DMS153 (cell line): ENCODE measurements at regions not wholly inside any gene's neighbourhood (a gene's known extent, or its start where the extent isn't known, plus 50 kb on each side); places are given as distances from the start of the nearest gene placed in this dataset.
A peak's percentile ranks its signal among the peaks of the same experiment; 100 is the strongest.

Experiments
- DNase-seq: peaks from one replicate; lab custom pipeline; 2025; lab: John Stamatoyannopoulos, UW

DNA sequence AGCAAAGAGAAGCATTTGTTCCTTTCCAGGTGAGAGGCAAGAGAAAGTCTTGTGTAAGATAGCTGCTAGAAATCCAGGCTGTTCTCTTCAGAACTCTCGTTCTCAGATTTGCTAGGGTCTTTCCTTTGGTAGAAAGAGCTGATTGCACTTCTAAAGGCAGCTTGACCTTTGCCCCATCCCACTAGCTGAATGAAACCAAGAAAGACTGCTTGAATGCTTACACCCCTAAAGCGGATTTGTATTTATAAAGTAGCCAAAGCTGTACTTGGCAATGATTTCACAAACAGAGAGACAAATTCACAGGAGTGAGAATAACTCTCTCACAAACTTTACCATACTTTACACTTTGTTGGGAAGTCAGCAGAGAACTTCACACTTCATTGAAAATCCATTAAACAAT lies 424.1 kb downstream of the TTLL7 start:
- no peak for DNase-seq

DNA sequence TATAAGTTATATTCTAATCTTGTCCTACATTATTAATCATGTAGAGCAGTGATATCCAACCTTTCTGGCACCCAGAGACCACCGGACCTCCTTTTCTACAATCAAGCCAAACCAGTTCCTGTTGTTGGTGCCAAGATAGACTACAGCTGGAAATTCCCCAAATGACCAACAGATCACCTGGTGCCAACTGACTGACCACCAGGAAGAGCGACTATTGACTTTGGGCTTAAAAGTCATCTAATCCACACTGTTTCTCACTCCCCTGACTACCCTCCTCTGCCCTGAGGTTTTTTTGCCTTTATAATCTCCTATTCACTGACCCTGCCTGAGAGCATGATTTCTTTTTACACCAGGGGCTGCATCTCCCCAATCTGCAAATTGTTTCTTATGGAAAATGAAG lies 425.2 kb downstream of the TTLL7 start:
- DNase-seq = no peak

DNA sequence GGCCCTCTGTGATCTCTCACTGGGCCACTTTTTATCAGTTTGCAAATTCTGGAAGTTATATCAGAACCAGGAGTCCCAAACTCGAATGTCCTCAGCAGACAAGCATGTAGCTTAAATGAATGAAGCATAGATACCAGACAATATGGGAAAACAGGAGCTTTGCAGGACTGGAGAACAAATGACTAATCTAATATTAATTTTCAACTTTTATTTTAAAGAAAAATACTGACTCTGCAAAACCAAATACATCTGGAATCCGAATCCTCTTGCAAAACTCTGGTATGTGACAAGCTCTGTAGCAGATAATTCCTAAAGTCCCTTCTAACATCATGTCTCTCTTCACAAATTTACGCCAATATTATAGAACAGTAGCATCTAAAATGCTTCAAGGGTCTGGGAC lies 427.4 kb downstream of the TTLL7 start:
- DNase-seq = no peak

DNA sequence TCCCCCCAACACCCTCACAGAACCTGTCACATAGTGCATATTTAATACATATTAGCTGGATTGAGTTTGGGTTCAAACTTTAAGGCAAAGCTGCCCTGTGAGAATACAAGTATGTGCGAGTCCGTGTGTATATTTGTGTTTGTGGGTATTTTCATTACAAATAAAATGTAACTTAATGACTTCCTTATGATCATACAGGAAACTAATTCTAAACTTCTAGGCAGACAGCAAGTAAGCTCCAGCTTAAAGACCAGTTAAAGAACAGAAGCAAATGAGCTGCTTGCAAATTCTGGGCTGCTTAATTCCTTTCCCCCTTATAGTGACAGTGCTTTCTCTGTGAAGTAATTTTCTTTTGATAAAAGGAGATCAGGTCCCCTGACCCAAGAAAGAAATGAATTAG lies 437.6 kb downstream of the TTLL7 start:
- DNase-seq = no peak

DNA sequence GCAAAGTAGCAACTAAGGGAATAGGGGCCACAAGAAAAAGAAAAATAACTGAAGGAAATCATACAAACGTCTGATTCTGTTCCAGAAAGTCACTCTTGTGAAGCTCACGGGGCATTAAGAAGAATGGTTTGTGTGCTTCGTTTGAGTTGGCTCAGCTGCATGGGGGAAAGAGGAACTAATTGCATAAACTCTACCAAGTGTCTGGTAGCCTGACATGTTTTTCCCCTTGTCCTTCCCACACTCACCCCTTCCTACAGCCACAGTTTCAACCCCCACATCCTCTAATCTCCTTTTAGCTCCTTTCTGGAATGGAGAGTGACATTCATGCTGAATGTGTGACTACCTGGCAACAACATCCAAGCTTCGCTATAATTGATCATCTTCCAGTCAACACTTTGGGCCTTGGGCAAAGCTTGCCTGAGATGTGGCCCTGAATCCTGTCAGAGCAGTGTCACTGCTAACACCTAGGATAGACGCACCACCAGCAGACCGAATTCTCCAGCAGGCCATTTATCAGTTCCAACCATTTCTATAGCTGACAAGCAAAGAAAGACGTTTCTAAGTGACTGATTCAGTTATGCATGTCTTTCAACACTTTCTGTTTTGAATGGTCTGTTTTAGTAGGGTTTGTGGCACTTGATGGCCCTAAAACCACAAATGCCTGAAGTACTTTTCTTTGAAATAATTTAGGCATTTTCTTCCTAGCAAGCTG lies 439.6 kb downstream of the TTLL7 start:
- DNase-seq = no peak

DNA sequence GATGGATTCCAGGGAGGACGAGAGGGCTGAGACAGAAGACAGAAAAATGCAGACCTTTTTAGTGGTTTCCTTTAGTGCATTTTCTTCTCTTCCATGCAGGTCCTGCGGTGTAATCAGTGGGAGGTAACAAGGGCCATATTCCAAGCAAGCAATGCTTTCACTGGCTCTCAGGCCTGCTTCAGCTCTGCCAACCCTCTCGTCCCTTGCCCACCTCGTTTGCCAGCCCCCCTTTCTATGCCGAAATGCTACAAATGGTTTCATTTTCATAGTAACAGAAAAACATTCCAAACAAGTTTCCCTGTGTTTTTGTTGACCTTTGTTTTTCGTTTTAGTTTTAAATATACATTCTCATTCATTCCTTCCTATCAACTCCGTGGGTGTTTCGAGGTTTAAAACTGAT lies 443.1 kb downstream of the TTLL7 start:
- no peak for DNase-seq

DNA sequence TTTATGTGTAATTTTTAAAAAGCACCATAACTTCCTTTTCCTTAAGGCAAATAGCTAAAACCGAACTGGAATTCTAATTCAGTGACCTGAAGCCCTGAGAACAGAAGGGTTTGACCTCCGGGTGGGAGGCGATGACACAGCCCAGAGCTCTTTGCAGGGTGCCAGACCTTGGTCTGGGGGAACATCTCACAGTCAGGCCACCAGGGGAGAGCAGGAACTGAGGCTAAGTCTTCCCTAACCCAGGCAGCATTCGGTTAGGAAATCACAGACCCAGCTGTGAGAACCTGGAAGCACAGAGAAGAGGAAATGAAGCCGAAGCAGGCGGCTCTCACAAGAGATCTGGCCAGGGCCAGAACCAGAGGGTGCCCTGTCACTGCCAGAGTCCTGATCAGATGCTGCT lies 444.8 kb downstream of the TTLL7 start:
- no peak for DNase-seq

DNA sequence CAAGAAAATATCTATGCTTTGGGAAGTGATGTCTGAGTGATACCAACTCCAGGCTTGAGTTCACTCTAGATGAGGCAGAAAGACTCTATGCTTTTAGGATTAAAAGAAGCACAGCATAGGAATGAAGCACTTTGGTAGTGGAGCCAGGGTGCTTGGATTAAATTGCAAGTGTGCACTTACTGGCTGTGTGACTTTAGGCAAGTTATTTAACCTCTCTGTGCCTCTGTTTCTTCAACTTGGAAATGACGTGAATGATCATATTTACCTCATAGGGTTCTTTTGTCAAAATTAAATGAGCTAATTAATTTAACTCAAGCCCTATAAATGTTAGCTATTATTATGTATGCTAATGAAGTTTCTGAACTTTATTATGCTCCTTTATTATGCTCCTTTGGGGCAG lies 446.1 kb downstream of the TTLL7 start:
- DNase-seq = no peak

DNA sequence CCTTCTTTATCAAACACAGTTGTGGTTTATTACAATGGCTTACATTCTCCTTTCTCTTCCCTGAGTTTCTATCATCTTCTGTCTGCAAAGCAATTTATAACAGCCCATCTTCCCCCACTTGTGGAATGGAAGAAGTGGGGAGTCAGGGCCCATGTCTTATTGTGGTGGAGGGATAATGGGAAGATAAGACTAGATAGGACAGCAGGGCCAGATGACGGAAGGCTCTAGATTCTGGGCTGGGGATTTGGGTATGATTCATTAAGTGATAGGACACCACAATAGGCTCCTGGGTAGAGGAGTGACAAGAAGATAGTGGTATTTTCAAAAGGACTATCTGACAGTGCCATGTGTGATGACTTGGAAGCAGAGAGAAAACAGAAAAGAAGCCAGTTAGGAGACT lies 450.6 kb downstream of the TTLL7 start:
- DNase-seq = no peak

DNA sequence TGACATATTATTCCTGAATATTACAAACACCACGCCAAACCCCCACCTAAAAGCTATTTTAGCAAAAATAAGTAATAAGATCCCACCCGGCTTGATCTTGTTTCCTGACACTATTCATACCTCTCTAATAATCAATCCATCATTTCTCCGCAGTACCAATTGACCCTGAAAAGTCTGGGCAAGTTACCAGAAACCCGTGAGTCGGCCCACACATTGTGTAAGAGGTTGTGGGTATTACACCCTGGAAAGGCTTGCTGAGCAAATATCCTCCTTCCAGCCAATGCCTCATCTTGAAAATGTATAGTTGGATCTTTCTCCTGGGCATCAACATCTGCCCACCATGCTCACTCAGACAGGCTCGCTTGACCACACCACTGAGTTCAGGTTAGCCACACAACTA lies 451.0 kb downstream of the TTLL7 start:
- DNase-seq = no peak

DNA sequence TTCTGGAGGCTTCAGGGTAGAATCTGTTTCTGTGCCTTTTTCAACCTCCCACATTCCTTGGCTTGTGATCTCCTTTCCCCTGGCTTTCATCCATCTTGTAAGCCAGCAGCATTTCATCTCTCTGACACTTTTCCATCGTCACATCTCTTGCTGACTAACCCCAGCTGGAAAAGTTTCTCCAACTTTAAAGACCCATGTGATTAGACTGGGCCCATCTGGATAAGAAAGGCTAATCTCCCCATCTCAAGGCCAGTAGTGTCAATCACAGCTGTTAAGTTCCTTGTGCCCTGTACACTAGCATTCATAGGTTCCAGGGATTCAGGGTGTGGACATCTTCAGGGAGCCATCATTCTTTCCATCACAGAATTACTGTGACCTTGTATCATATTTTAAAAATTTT lies 452.1 kb downstream of the TTLL7 start:
- no peak for DNase-seq

DNA sequence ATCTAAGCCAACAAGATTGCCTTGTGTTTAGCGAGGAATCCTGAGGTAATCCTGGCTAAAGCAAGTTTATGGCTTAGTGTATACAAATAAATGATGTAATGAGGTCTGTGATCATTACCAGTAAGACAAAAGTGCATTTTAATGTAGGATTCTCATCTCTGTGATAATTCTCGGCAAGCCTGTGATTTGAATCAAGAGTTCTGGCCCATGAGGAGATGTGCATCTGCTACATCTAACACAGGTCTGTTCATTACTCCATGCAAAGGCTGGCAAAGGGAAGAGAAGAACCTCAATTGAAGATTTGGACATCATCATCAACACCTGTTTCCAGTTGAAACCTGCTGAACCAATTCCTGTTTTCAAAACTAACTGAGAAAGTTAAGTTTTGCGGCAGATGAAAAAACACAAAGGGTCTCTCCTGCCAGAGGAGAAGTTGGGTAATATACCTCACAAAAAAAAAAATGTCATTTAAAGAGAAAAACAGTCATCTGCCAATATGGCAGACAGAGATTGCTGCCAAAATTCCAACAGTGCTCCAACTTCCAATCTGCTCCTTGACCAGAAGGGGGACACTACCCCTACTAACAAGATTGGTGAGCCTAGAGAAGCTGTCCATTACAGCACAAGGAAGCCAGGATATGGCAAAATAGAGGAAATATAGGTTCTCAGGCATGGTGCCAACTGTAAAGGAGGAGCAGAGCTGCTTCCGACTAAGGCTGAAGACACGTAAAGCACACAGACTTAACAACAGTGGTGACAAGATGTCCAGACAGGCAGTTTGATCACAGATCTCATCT lies 453.7 kb downstream of the TTLL7 start:
- no peak for DNase-seq

DNA sequence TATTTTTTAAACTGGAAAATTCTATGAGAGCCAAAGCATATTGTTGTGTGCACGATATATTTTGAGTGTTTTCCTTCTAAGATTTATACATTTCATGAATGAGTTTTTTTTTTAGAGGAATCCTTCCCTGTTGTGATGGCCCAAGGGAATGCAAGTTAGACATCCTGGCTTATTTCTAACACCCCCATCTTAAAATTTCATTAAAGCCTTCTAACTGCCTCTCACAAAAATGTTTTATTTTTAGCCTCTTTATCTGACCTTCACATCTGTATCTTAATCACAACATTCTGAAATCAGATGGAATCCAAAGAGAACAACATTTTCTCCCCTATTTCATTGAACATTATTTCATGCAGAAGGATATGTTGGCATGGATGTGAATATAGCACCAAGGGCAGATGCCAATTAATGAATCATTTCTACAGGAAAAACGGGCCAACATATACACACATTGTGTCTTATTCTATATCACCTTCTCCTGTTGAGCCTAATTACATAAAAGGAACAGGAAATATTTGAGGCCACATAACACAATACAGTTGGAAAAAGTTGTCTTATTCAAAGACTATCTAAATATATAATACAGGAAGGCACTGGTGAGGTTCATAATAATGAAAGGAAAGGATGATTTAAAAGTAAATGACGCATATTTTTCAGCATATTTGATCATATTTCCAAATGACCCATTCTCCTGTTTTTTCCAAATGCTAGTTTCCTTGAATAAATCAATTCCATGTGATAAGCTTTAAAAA lies 455.5 kb downstream of the TTLL7 start:
- no peak for DNase-seq

DNA sequence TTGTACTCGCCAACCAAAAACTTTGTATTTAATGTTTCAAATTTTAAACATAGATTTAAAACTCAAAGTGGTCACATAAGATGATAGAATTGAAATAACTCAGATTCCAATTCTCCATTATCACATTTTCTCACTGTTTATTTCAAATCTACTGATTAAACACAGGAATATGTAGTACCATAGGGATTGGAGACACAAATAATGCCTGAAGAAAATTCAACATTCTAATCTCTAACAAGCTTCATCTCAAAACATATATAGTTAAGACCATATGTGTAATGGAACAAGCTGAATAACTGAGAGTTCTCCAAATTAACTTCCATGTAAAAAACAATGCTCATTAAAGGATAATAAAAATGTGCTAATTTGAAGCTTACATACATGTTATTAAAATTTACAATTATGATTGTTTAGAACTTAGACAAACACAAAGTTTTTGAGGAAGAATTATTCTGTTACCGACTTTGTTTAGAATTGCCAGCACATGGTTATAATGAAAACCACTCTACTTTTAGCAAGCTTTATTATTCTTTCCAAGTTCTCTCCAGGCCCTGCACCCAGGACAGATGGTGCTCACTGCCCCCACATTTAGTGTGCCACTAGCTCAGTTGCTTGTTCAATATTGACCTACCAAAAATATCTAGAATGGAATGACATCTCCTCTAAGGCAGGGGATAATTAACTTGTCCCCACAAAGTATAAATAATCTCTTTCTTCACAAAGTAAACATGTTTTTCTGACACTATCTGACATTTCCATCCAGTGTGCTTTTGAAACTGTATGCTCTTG lies 467.2 kb downstream of the TTLL7 start:
- DNase-seq = no peak

DNA sequence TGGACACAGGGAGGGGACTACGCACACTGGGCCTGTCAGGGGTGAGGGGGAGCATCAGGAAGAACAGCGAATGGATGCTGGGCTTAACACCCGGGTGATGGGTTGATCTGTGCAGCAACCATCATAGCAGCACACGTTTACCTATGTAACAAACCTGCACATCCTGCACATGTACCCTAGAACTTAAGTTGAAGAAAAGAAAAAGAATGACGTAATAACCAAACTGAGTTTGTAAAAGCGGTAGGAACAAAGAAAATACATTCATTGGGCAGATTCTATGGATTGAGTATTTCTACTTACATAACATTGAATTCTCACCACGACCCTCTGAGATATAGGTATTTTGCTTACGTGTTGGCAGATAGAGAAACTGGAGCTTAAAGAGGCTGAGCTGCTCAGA lies 468.4 kb downstream of the TTLL7 start:
- DNase-seq = no peak

DNA sequence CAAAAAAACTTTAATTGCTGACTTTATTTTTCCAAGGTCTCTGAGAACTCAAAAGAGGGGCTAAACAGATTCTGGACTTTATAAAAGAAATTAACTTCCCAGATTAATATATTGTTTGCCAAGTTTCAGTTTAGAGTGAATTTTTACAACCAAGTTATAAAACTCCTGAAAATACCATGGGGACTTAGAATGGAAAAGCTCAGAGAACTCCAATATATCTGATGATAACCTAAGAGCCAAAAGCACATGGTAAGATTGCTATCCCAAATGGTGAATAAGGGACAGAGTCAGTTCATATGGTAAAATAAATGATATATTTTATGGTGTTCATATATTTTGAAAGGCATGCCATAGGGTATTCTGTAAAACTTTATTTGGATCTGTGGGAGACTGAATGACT lies 470.9 kb downstream of the TTLL7 start:
- DNase-seq = no peak

DNA sequence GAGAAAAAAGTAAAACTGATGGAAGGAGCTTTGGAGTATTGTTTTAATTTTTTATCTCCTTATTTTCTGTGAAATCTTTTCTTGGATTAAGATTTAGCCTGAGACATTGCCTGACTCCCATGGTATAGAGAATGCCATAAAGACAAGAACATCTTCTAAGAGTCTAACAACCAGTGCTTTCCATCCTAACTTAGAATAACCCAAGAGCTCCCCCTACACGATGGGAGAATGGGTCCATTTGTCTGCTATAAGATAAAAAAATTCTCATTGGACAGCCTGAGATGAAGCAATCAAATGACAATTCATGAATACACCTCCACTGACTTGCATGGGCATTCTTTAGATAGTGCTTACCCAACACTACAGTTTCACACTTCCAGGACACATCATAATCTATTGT lies 478.1 kb downstream of the TTLL7 start:
- DNase-seq = no peak

DNA sequence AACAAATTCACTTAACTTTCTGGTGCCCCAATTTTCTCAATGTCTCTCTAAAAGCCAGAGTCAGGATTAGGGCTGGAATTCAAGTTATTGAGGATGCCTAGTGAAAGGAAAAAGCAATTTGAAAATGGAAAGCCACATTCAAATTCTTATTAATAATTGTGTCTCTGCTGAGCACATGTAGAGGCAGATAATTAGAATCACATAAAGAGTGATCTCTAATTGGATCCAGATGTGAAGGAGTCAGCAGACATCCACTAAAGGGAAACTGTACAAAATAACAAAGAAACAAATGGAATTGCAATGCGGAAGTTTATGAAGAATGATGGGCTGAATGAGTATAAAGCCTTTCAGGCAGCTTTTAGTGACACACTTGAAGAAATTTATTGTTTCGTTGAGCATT lies 482.6 kb downstream of the TTLL7 start:
- DNase-seq = no peak

DNA sequence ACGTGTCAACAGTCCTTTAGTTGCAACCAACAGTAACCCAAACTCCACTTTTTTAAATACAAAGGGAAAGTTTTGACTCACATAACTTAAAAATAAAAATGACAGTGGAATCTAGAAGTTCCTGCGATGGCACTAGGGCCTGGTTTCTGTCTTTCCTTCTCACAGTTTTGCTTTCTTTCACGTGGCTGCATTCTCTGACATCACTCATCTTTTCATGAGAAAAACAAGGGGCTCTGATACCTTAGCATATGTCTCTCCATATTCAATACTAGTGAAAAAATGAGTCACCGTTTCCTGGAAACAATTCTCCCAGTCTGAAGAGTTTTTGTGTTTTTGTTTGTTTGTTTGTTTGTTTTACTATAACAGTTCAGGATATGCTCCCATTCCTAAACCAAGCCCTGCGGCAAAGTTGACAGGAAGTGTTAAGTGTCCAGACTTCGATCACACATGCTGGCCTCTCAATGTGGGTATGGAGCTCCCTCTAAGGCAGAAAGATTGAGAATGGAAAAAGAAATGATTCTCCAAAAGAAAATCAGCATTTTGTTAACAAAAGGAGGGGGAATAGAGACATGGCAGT lies 483.3 kb downstream of the TTLL7 start:
- no peak for DNase-seq

DNA sequence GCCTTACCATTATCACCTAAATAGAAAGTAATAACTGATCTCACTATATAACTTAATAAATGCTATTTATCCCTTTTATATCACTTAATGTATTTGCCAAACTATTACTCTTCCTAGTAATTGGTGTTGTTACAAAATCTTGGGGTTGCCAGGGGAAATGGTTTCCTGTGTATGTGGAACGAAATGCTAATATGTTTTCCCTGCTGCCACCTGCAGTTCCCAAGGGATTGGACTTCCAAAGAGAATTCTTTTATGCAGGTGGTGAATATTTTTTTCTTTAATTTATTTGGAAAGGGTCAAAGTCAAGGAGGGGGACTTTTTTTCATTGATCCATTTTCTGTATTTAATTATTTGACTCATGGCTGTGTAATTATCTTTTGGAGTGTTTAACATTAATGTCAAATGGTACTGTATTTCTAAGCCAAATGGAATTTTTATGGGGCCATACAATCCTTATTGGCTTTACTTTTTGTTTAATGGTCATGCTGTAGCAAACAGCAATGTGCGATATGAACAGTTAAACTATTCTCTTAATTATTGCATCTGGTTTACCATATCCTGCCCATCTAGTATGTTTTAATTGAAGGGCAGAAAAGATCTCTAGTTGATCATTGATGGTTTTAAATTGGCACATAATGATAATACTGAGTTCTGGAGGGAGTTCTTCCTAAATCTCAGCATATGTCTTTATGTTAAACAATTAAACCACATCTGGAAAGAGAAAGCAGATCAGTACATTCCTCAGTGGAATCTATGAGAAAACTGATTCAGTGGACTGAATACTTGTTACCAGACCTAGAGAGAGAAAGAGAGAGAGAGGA lies 486.3 kb downstream of the TTLL7 start:
- DNase-seq = peak; percentile 61

DNA sequence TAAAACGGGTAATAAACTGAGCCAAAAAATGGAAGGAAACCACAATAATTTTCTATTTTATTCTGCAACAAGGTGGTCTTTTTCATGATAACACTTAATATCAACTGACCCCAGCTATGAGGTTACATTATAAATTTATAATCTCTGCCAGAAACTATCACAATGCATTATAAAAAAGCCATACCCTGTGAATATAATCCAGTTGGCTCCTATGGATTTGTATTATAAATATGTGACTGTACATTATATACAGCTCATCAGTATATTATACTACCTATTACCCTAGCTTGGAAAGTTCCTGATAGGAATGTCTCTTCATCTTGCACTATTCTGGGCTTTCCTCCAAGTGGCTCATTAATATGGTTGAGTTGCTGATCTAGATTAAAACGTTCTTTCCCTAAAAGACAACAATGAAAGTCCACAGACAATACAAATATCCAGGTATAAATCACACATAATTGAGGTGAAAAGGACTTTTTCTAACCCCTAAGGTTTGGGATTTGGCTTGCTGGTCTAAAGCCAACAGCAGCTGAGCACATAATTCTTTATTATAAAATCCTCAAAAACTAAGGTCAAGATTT lies 487.7 kb downstream of the TTLL7 start:
- DNase-seq = no peak
